Activated gamma-delta T cell (primary cell): ENCODE measurements at regions not wholly inside any gene's neighbourhood (a gene's known extent, or its start where the extent isn't known, plus 50 kb on each side); places are given as distances from the start of the nearest gene placed in this dataset.

ENCODE experiments used
- DNase-seq: peaks from one replicate; lab custom pipeline; 2025; lab: John Stamatoyannopoulos, UW

- DNase-seq, result no peak
Measured at GRCh38 chr9:21670374-21670773, 132.1 kb upstream of the MTAP start.

- no peak for DNase-seq
Measured at GRCh38 chr9:21672140-21672539, 130.3 kb upstream of the MTAP start.

GRCh38 chr9:21672761-21673160 lies 129.7 kb upstream of the MTAP start:
- DNase-seq, result no peak

- no peak for DNase-seq
Measured at GRCh38 chr9:21674894-21675293, 127.5 kb upstream of the MTAP start.

- no peak for DNase-seq
Measured at GRCh38 chr9:21677387-21677786, 125.0 kb upstream of the MTAP start.

GRCh38 chr9:21677834-21678233 lies 124.6 kb upstream of the MTAP start:
- no peak for DNase-seq

GRCh38 chr9:21679432-21679831 lies 123.0 kb upstream of the MTAP start:
- DNase-seq, result no peak

- no peak for DNase-seq
Measured at GRCh38 chr9:21680590-21680989, 121.8 kb upstream of the MTAP start.

- no peak for DNase-seq
Measured at GRCh38 chr9:21681641-21682040, 120.8 kb upstream of the MTAP start.

- DNase-seq, result no peak
Measured at GRCh38 chr9:21682381-21682780, 120.1 kb upstream of the MTAP start.

- DNase-seq, result no peak
Measured at GRCh38 chr9:21682981-21683380, 119.5 kb upstream of the MTAP start.

GRCh38 chr9:21683484-21684175 lies 118.8 kb upstream of the MTAP start:
- DNase-seq, result no peak

- DNase-seq, result no peak
Measured at GRCh38 chr9:21684231-21684630, 118.2 kb upstream of the MTAP start.

GRCh38 chr9:21684831-21685362 lies 117.5 kb upstream of the MTAP start:
- DNase-seq, result no peak

GRCh38 chr9:21685502-21685901 lies 116.9 kb upstream of the MTAP start:
- DNase-seq, result no peak

- DNase-seq, result no peak
Measured at GRCh38 chr9:21686738-21687137, 115.7 kb upstream of the MTAP start.

- no peak for DNase-seq
Measured at GRCh38 chr9:21687351-21687750, 115.1 kb upstream of the MTAP start.

- DNase-seq, result no peak
Measured at GRCh38 chr9:21688108-21689102, 114.0 kb upstream of the MTAP start.

- no peak for DNase-seq
Measured at GRCh38 chr9:21689854-21690253, 112.6 kb upstream of the MTAP start.

- DNase-seq, result no peak
Measured at GRCh38 chr9:21690561-21690960, 111.9 kb upstream of the MTAP start.

- no peak for DNase-seq
Measured at GRCh38 chr9:21692390-21692789, 110.0 kb upstream of the MTAP start.

- DNase-seq, result no peak
Measured at GRCh38 chr9:21694424-21694823, 108.0 kb upstream of the MTAP start.

- no peak for DNase-seq
Measured at GRCh38 chr9:21695443-21695842, 107.0 kb upstream of the MTAP start.
